ENCODE measurements at regions not wholly inside any gene's neighbourhood (a gene's known extent, or its start where the extent isn't known, plus 50 kb on each side); places are given as distances from the start of the nearest gene placed in this dataset.

DNA sequence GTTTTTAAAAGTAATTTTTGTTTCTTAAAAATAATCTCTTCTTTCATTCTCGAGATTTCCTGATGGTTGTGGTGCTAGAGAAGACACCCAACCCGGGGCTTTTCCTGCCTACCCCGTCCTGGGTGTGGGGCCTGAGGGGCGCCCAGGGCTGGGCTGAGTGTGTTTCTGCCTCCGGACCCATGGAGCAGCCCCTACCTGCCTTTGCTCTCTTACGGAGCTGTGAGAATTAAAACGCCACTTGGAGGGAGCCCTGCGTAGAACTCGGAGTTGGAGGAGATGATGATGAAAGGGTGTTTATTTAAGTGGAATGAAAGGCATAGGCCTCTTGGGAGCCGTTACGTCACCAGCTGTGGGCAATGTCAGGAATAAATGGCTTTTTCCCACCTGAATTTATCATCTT, 261.8 kb upstream of the SHH start:
- TF ChIP-seq, protein P1, sequence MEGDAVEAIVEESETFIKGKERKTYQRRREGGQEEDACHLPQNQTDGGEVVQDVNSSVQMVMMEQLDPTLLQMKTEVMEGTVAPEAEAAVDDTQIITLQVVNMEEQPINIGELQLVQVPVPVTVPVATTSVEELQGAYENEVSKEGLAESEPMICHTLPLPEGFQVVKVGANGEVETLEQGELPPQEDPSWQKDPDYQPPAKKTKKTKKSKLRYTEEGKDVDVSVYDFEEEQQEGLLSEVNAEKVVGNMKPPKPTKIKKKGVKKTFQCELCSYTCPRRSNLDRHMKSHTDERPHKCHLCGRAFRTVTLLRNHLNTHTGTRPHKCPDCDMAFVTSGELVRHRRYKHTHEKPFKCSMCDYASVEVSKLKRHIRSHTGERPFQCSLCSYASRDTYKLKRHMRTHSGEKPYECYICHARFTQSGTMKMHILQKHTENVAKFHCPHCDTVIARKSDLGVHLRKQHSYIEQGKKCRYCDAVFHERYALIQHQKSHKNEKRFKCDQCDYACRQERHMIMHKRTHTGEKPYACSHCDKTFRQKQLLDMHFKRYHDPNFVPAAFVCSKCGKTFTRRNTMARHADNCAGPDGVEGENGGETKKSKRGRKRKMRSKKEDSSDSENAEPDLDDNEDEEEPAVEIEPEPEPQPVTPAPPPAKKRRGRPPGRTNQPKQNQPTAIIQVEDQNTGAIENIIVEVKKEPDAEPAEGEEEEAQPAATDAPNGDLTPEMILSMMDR (IDR thresholded peaks at IDR 0.05; ENCODE audit: insufficient read depth, low read length), result no peak
- TF ChIP-seq POLR2AphosphoS5 (IDR thresholded peaks at IDR 0.05; ENCODE audit: low read depth) (no peak), SPI1 (IDR thresholded peaks at IDR 0.05; ENCODE audit: borderline replicate concordance, low read depth) (no peak), REST (IDR thresholded peaks at IDR 0.05; ENCODE audit: insufficient replicate concordance, low read depth) (no peak), GABPA (IDR thresholded peaks at IDR 0.05; ENCODE audit: low read depth) (no peak)
